ENCODE measurements at regions not wholly inside any gene's neighbourhood (a gene's known extent, or its start where the extent isn't known, plus 50 kb on each side); places are given as distances from the start of the nearest gene placed in this dataset.

DNA sequence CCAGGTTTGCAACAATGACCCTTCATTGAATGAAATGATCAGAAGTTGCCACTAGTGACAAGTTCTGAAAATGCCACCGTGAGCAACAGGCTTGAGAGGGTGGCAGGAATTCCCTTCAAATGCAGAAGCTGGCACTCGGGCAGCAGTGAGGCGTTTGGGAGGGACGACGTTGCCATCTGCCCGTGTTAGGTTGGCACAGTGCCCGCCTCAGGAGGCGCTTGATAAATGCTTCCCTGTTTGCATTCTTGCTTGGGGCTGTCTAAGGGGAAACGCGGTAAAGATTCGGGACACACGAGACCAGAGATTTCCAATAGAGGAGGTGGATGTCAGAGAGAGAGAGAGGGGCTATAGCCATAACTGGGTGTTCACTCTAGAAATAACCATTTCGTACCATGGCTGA, 101.9 kb downstream of the TEX29 start:
- H3K4me3 ChIP-seq (ENCODE audit: low read length): no peak overlapping the region
- no peaks in the 10 kb centered on the region for H3K4me1 ChIP-seq (ENCODE audit: low read length)
- H3K9me3 ChIP-seq (replicated peaks; ENCODE audit: insufficient read depth, low read length): no peaks in the 10 kb centered on the region
- no peaks in the 10 kb centered on the region for H3K36me3 ChIP-seq (replicated peaks; ENCODE audit: insufficient read depth, low read length)
- no peaks in the 10 kb centered on the region for H3F3A ChIP-seq (ENCODE audit: insufficient read depth, low read length)
- no peaks in the 10 kb centered on the region for H3K27me3 ChIP-seq (replicated peaks; ENCODE audit: insufficient read depth, low read length)
- TF ChIP-seq EZH2 (optimal IDR thresholded peaks at IDR 0.05; ENCODE audit: low read depth, low read length): no peak
- TF ChIP-seq, protein P1, sequence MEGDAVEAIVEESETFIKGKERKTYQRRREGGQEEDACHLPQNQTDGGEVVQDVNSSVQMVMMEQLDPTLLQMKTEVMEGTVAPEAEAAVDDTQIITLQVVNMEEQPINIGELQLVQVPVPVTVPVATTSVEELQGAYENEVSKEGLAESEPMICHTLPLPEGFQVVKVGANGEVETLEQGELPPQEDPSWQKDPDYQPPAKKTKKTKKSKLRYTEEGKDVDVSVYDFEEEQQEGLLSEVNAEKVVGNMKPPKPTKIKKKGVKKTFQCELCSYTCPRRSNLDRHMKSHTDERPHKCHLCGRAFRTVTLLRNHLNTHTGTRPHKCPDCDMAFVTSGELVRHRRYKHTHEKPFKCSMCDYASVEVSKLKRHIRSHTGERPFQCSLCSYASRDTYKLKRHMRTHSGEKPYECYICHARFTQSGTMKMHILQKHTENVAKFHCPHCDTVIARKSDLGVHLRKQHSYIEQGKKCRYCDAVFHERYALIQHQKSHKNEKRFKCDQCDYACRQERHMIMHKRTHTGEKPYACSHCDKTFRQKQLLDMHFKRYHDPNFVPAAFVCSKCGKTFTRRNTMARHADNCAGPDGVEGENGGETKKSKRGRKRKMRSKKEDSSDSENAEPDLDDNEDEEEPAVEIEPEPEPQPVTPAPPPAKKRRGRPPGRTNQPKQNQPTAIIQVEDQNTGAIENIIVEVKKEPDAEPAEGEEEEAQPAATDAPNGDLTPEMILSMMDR (IDR thresholded peaks at IDR 0.05; ENCODE audit: low read length): no peak
- TF ChIP-seq EZH2phosphoT487 (IDR thresholded peaks at IDR 0.05; ENCODE audit: low read length): no peak
- no peak overlapping the region for H3K4me2 ChIP-seq (ENCODE audit: low read depth, low read length)
- H4K20me1 ChIP-seq (ENCODE audit: insufficient read depth, low read length): no peaks in the 10 kb centered on the region
- H3K79me2 ChIP-seq (ENCODE audit: low read length): peaks cover 64% of the 10 kb centered on the region
- no peak overlapping the region for H3K27ac ChIP-seq (ENCODE audit: low read length)
- no peak overlapping the region for H3K9ac ChIP-seq (ENCODE audit: low read length)
- H2AFZ ChIP-seq (ENCODE audit: low read length): no peak overlapping the region
- no peak for DNase-seq
- H3K9me2 ChIP-seq (replicated peaks; ENCODE audit: insufficient read depth, low read length): no peaks in the 10 kb centered on the region

DNA sequence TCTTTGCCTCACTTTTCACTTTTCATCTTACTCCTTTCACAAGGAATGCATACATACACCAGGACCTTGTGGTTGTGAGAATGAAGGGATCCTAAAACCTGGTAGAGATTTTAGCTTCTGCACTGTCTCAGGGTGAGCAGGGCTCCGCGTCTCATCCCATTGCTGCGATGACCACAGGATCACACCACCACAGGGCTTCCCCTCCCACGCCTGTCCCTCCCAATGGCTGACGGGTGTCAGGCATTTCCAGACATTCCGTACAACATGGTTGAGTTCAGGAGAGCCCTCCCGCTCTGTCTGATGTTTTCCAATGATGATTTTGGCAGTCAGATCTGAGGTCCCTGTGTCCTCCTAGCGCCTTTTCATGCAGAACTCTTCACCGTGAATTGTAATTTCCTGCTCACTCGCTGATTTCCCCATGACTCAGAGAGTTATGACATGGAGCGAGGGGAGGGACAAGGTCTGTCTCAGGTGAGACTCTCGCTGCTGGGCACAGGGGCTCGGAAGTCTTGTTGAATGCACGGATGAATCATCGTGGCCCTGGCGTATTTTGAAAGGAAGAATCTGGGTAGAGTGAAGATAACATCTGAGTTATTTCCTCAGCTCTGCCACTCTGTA, 102.8 kb downstream of the TEX29 start:
- no peak overlapping the region for H3K27ac ChIP-seq (ENCODE audit: low read length)
- DNase-seq: no peak
- H3K79me2 ChIP-seq (ENCODE audit: low read length): peaks cover 64% of the 10 kb centered on the region

DNA sequence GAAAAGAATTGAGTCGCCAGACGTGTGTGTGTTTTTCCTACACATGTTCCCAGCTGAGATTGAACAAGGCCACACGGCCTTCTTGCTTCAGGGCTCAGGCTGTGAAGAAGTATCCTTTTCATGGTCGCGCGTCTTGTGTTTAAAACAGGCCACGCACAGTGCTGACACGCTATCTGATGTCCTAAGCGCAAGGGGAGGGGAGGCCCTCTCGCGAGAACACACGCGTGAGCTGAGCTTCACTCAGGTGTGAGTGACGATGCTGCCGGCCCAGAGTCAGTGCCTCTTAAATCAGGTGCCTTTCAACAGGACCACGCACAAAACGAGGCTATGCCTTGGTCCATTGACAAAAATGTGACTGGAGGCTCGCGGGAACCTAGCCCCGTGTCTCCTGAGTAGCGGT, 103.7 kb downstream of the TEX29 start:
- Histone ChIP-seq H4K20me1 (ENCODE audit: insufficient read depth, low read length) (no peaks in the 10 kb centered on the region), H3K79me2 (ENCODE audit: low read length) (peaks cover 65% of the 10 kb centered on the region), H3K9me3 (replicated peaks; ENCODE audit: insufficient read depth, low read length) (no peaks in the 10 kb centered on the region), H3K4me2 (ENCODE audit: low read depth, low read length) (no peak overlapping the region), H3K4me3 (ENCODE audit: low read length) (no peak overlapping the region), H3K27ac (ENCODE audit: low read length) (no peak overlapping the region), H3K27me3 (replicated peaks; ENCODE audit: insufficient read depth, low read length) (no peaks in the 10 kb centered on the region), H3K9ac (ENCODE audit: low read length) (no peak overlapping the region), H3K36me3 (replicated peaks; ENCODE audit: insufficient read depth, low read length) (no peaks in the 10 kb centered on the region), H3K9me2 (replicated peaks; ENCODE audit: insufficient read depth, low read length) (no peaks in the 10 kb centered on the region), H3K4me1 (ENCODE audit: low read length) (no peaks in the 10 kb centered on the region), H2AFZ (ENCODE audit: low read length) (no peak overlapping the region), H3F3A (ENCODE audit: insufficient read depth, low read length) (no peaks in the 10 kb centered on the region)
- DNase-seq: no peak
- TF ChIP-seq, protein P1 (IDR thresholded peaks at IDR 0.05; ENCODE audit: low read length): no peak
- TF ChIP-seq EZH2 (optimal IDR thresholded peaks at IDR 0.05; ENCODE audit: low read depth, low read length): no peak
- TF ChIP-seq EZH2phosphoT487 (IDR thresholded peaks at IDR 0.05; ENCODE audit: low read length): no peak

More for the DNA sequence above, 102.8 kb downstream of the TEX29 start:
- Histone ChIP-seq H3K4me1 (ENCODE audit: low read length) (no peaks in the 10 kb centered on the region), H3K9me2 (replicated peaks; ENCODE audit: insufficient read depth, low read length) (no peaks in the 10 kb centered on the region), H2AFZ (ENCODE audit: low read length) (no peak overlapping the region), H3K9me3 (replicated peaks; ENCODE audit: insufficient read depth, low read length) (no peaks in the 10 kb centered on the region), H3K9ac (ENCODE audit: low read length) (no peak overlapping the region), H3F3A (ENCODE audit: insufficient read depth, low read length) (no peaks in the 10 kb centered on the region), H3K4me3 (ENCODE audit: low read length) (no peak overlapping the region), H3K36me3 (replicated peaks; ENCODE audit: insufficient read depth, low read length) (no peaks in the 10 kb centered on the region), H4K20me1 (ENCODE audit: insufficient read depth, low read length) (no peaks in the 10 kb centered on the region), H3K27me3 (replicated peaks; ENCODE audit: insufficient read depth, low read length) (no peaks in the 10 kb centered on the region), H3K4me2 (ENCODE audit: low read depth, low read length) (no peak overlapping the region)
- TF ChIP-seq EZH2 (optimal IDR thresholded peaks at IDR 0.05; ENCODE audit: low read depth, low read length) (no peak), EZH2phosphoT487 (IDR thresholded peaks at IDR 0.05; ENCODE audit: low read length) (no peak)
- TF ChIP-seq, protein P1 (IDR thresholded peaks at IDR 0.05; ENCODE audit: low read length): no peak
